Endothelial cell of umbilical vein (primary cell): ENCODE measurements at regions not wholly inside any gene's neighbourhood (a gene's known extent, or its start where the extent isn't known, plus 50 kb on each side); places are given as distances from the start of the nearest gene placed in this dataset.

ENCODE experiments used
- BruUV-seq: library from RNA; stranded (reverse); fragments of 400-500 nt; replicated peaks from 2 replicates; lab custom pipeline; 2021; lab: Mats Ljungman, UMichigan
- CTCF ChIA-PET: fragments of 300-600, 350-600 bp; sonication (Branson Sonifier 250); formaldehyde crosslinking; loops from one replicate; lab custom pipeline; 2021; ENCODE audit warnings: antibody characterized with exemption, inconsistent platforms; lab: Charles Lee
- POLR2A ChIA-PET: fragments of 300-600, 350-600 bp; sonication (Branson Sonifier 250); formaldehyde crosslinking; loops from one replicate; lab custom pipeline; 2021; ENCODE audit warnings: antibody characterized with exemption, inconsistent platforms; lab: Charles Lee
- DNase-seq: peaks from one replicate; pipeline ENCODE4 v3.0.0-alpha.2; 2011; ENCODE audit warnings: low read depth, low spot score
- FAIRE-seq: peaks from 2 replicates; lab custom pipeline; 2011; peaks lifted over from hg19 to GRCh38; lab: Jason Lieb, UNC
- H2AFZ ChIP-seq: 2 replicates; pipeline ENCODE4 v1.6.0; 2012; ENCODE audit warnings: low read depth, low read length, control low read depth, inconsistent platforms
- H3K27ac ChIP-seq: 2 replicates; pipeline ENCODE4 v1.5.1; 2011; ENCODE audit warnings: low read depth, mild to moderate bottlenecking, control low read depth, low read length, moderate library complexity; ENCODE audit not compliant: insufficient read depth
- H3K27me3 ChIP-seq, 2 experiments: 2 replicates each; pipeline versions ENCODE4 v1.6.0 to v1.6.1; 2011; ENCODE audit warnings: low read length in 2 of 2, mixed read lengths in 1 of 2; ENCODE audit not compliant: control insufficient read depth in 2 of 2, insufficient read depth in 2 of 2
- H3K36me3 ChIP-seq, 2 experiments: 2 replicates in 1 of 2; 3 replicates in 1 of 2; pipeline ENCODE4 v1.5.1; 2011; ENCODE audit warnings: low read length in 2 of 2, mild to moderate bottlenecking in 1 of 2, moderate library complexity in 1 of 2; ENCODE audit not compliant: control insufficient read depth in 2 of 2, insufficient read depth in 2 of 2; ENCODE audit errors: extremely low read depth in 1 of 2
- H3K4me1 ChIP-seq: 3 replicates; pipeline ENCODE4 v1.5.1; 2011; ENCODE audit warnings: mild to moderate bottlenecking, low read length; ENCODE audit not compliant: control insufficient read depth, insufficient read depth; ENCODE audit errors: extremely low read depth
- H3K4me2 ChIP-seq: 2 replicates; pipeline ENCODE4 v1.6.1; 2011; ENCODE audit warnings: low read length, control low read depth, mixed read lengths; ENCODE audit not compliant: insufficient read depth
- H3K4me3 ChIP-seq, 3 experiments: fragments of 200-600 bp in 1 of 3; sonication (generic), shearing (Covaris generic) in 1 of 3; replicated peaks in 1 of 3; 2 replicates each; pipeline ENCODE4 v1.5.1; 2011 to 2016; ENCODE audit warnings: control low read depth in 3 of 3, low read length in 3 of 3, mild to moderate bottlenecking in 2 of 3, inconsistent platforms in 1 of 3, low read depth in 1 of 3, moderate library complexity in 1 of 3; ENCODE audit not compliant: insufficient read depth in 1 of 3
- H3K79me2 ChIP-seq: 2 replicates; pipeline ENCODE4 v1.6.0; 2012; ENCODE audit warnings: low read length, inconsistent platforms; ENCODE audit not compliant: control insufficient read depth, insufficient read depth
- H3K9ac ChIP-seq: replicated peaks from 2 replicates; pipeline ENCODE3; 2011; ENCODE audit warnings: low read length, control low read depth; ENCODE audit not compliant: insufficient read depth; ENCODE audit errors: extremely low read depth
- H3K9me1 ChIP-seq: replicated peaks from 3 replicates; pipeline ENCODE4 v1.6.0; 2011; ENCODE audit warnings: mild to moderate bottlenecking, low read length; ENCODE audit not compliant: control insufficient read depth, insufficient read depth; ENCODE audit errors: extremely low read depth
- H3K9me3 ChIP-seq: replicated peaks from 2 replicates; pipeline ENCODE4 v1.5.1; 2012; ENCODE audit warnings: low read length, inconsistent platforms; ENCODE audit not compliant: control insufficient read depth, insufficient read depth
- H4K20me1 ChIP-seq: replicated peaks from 2 replicates; pipeline ENCODE3; 2011; ENCODE audit warnings: mild to moderate bottlenecking, low read length; ENCODE audit not compliant: control insufficient read depth, insufficient read depth; ENCODE audit errors: extremely low read depth
- EZH2 ChIP-seq: IDR thresholded peaks from 2 replicates; pipeline ENCODE4 v1.6.1; 2012; ENCODE audit warnings: borderline replicate concordance, low read depth, mild to moderate bottlenecking, moderate library complexity, low read length, inconsistent platforms; ENCODE audit not compliant: severe bottlenecking
- FOS ChIP-seq: IDR thresholded peaks from 2 replicates; pipeline ENCODE4 v1.6.1; 2011; ENCODE audit warnings: mild to moderate bottlenecking, low read length, moderate library complexity, borderline replicate concordance; ENCODE audit not compliant: insufficient read depth
- GATA2 ChIP-seq: IDR thresholded peaks from 2 replicates; pipeline ENCODE4 v1.7.0; 2011; ENCODE audit warnings: low read depth, mild to moderate bottlenecking, moderate library complexity, mixed read lengths, low read length; ENCODE audit not compliant: insufficient read length, insufficient read depth
- JUN ChIP-seq: IDR thresholded peaks from 2 replicates; pipeline ENCODE4 v1.6.1; 2011; ENCODE audit warnings: borderline replicate concordance, low read depth; ENCODE audit not compliant: insufficient read length, insufficient read depth
- MYC ChIP-seq: IDR thresholded peaks from one replicate; pipeline ENCODE4 v1.6.1; 2011; ENCODE audit warnings: mild to moderate bottlenecking, low read depth, low read length
- POLR2A ChIP-seq: IDR thresholded peaks from 2 replicates; pipeline ENCODE4 v1.6.1; 2012; ENCODE audit warnings: low read depth, mild to moderate bottlenecking, control low read depth, low read length
- POLR2AphosphoS5 ChIP-seq: IDR thresholded peaks from 2 replicates; pipeline ENCODE4 v1.6.1; 2012; ENCODE audit warnings: low read depth, mild to moderate bottlenecking, control low read depth, low read length, moderate library complexity; ENCODE audit not compliant: insufficient read depth
- dilution Hi-C: fragments of 300-500 bp; cut with MboI; formaldehyde crosslinking; loops from one replicate; pipeline ENCODE4 v1.15.0; 2019; ENCODE audit warnings: low sequenced_read_pairs; ENCODE audit not compliant: extremely low pct_ligation_motif_present
- intact Hi-C: fragments of 100-400 bp; cut with micrococcal nuclease; formaldehyde crosslinking; loops from one replicate; pipeline ENCODE4 v1.10.0; 2022
- TF ChIP-seq, protein P1 (sequence below): IDR thresholded peaks from 2 replicates; pipeline ENCODE4 v1.6.1; 2011; ENCODE audit not compliant: insufficient read depth, insufficient read length
- TF ChIP-seq, protein P2 (sequence below), 2 donors: IDR thresholded peaks; 1 replicate in 1 of 2; 2 replicates in 1 of 2; pipeline ENCODE4 v1.5.1; 2011; ENCODE audit warnings: low read length in 2 of 2, mild to moderate bottlenecking in 2 of 2, moderate library complexity in 2 of 2, control low read depth in 1 of 2, inconsistent platforms in 1 of 2, low read depth in 1 of 2; ENCODE audit not compliant: insufficient read depth in 1 of 2; ENCODE audit errors: extremely low read depth in 1 of 2

DNA sequence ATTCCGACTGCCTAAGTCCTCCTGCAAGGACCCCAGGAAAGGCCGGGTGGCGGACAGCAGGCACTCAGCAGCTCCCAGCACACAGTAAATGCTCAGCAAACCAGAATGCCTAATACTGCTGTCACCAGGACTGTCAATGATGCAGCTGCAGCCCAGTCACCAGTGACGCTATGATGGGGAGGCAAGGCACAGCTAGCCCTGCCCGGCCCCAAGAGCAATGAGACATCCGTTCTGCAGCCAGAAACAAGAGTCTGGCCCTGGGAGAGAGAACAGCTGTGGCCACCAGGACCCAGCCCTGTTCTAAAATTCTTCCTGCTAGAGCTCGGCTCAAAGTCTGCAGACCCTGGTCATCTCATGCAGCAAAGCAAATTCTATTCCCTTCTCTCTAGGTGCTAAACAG is 69.8 kb downstream of the NCOR2 start:
- FAIRE-seq, result no peak
- Histone ChIP-seq H3K4me2 (no peak overlapping the region), H4K20me1 (no peaks in the 10 kb centered on the region), H3K79me2 (peaks cover 37% of the 10 kb centered on the region), H3K36me3 (peaks cover 0 to 4% of the 10 kb centered on the region in 2 experiments), H3K27me3 (no peaks in the 10 kb centered on the region), H2AFZ (no peak overlapping the region), H3K27ac (no peak overlapping the region), H3K9me1 (no peaks in the 10 kb centered on the region), H3K4me3 (no peak overlapping the region), H3K4me1 (peaks cover 16% of the 10 kb centered on the region), H3K9ac (no peak overlapping the region), H3K9me3 (no peaks in the 10 kb centered on the region)
- TF ChIP-seq GATA2, result no peak
- TF ChIP-seq MYC, result no peak
- TF ChIP-seq JUN, result no peak
- TF ChIP-seq, protein P1, sequence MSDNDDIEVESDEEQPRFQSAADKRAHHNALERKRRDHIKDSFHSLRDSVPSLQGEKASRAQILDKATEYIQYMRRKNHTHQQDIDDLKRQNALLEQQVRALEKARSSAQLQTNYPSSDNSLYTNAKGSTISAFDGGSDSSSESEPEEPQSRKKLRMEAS, result no peak
- TF ChIP-seq FOS, result no peak
- no peak for TF ChIP-seq POLR2A
- TF ChIP-seq, protein P2, sequence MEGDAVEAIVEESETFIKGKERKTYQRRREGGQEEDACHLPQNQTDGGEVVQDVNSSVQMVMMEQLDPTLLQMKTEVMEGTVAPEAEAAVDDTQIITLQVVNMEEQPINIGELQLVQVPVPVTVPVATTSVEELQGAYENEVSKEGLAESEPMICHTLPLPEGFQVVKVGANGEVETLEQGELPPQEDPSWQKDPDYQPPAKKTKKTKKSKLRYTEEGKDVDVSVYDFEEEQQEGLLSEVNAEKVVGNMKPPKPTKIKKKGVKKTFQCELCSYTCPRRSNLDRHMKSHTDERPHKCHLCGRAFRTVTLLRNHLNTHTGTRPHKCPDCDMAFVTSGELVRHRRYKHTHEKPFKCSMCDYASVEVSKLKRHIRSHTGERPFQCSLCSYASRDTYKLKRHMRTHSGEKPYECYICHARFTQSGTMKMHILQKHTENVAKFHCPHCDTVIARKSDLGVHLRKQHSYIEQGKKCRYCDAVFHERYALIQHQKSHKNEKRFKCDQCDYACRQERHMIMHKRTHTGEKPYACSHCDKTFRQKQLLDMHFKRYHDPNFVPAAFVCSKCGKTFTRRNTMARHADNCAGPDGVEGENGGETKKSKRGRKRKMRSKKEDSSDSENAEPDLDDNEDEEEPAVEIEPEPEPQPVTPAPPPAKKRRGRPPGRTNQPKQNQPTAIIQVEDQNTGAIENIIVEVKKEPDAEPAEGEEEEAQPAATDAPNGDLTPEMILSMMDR (IDR thresholded peaks at IDR 0.05; ENCODE audit: extremely low read depth in 1 of 2, insufficient read depth in 1 of 2, low read depth in 1 of 2, low read length in 2 of 2), result no peak
- TF ChIP-seq EZH2, result no peak
- TF ChIP-seq POLR2AphosphoS5, result no peak
- ChIA-PET CTCF (interaction anchor here (0.9 to 1.3 kb wide), 4 partner anchors 10 to 267 kb away, joined by 3 to 5 read pairs (median 3); no protein-coding TSS in a partner anchor), POLR2A (no interaction called here)
- BruUV-seq, result no TSS peak
- DNase-seq, result no peak
- intact Hi-C loops, result no loop called here
- dilution Hi-C loops, result no loop called here
